Activated naive CD4-positive, alpha-beta T cell treated with anti-CD3 and anti-CD28 coated beads, Interleukin-2, amount 50 U/mL, for 24 hours (primary cell): ENCODE measurements at regions not wholly inside any gene's neighbourhood (a gene's known extent, or its start where the extent isn't known, plus 50 kb on each side); places are given as distances from the start of the nearest gene placed in this dataset.

Source experiments
- H3K27ac Mint-ChIP-seq: one replicate; pipeline ENCODE4 v1.8.0; 2021; ENCODE audit warnings: mild to moderate bottlenecking, mixed read lengths
- H3K27me3 Mint-ChIP-seq: one replicate; pipeline ENCODE4 v1.8.0; 2021; ENCODE audit warnings: mixed read lengths
- H3K36me3 Mint-ChIP-seq: one replicate; pipeline ENCODE4 v1.8.0; 2021; ENCODE audit warnings: mixed read lengths
- H3K4me1 Mint-ChIP-seq: one replicate; pipeline ENCODE4 v1.8.0; 2021; ENCODE audit warnings: mixed read lengths
- H3K4me3 Mint-ChIP-seq: one replicate; pipeline ENCODE4 v1.8.0; 2021; ENCODE audit warnings: mild to moderate bottlenecking, mixed read lengths
- H3K9me3 Mint-ChIP-seq: one replicate; pipeline ENCODE4 v1.8.0; 2021; ENCODE audit warnings: mixed read lengths

DNA sequence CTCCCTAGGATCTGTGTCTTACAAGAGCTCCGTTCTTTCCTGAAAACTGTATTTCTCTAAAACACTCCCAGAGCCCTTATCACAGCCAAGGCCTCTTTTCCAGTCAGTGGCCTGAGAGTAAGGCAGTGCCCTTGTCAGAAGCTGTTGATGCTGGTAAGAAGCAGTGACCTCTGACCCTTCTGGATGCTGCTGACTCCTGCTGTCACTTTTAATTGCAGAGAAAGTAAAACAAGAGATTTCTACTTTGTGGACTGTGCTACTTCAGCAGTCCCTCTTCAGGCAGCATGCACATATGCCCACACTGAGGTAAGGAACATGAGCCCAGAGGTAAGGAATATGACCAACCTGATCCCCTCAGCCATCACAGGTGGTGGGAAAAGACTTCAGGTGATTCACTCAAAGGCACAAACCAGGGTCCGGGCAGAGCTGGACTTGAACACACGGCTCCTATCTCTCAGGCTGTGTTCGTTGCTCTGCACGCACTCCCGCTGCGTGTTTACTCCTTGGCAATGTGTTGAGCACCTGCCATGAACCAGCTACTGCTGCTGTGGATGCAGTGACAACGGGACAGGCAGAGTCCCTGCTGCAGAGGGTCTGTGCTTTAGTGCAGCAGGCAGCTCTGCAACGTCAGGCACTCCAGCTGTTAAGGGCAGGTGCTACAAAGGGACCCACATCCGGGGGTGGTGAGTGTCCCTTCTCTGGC lies 201.9 kb upstream of the CST7 start:
- H3K27me3 Mint-ChIP-seq = peaks cover 2% of the 10 kb centered on the region
- no peak overlapping the region for H3K27ac Mint-ChIP-seq
- no peaks in the 10 kb centered on the region for H3K9me3 Mint-ChIP-seq
- H3K4me3 Mint-ChIP-seq = no peak overlapping the region
- H3K36me3 Mint-ChIP-seq = no peaks in the 10 kb centered on the region
- no peaks in the 10 kb centered on the region for H3K4me1 Mint-ChIP-seq

DNA sequence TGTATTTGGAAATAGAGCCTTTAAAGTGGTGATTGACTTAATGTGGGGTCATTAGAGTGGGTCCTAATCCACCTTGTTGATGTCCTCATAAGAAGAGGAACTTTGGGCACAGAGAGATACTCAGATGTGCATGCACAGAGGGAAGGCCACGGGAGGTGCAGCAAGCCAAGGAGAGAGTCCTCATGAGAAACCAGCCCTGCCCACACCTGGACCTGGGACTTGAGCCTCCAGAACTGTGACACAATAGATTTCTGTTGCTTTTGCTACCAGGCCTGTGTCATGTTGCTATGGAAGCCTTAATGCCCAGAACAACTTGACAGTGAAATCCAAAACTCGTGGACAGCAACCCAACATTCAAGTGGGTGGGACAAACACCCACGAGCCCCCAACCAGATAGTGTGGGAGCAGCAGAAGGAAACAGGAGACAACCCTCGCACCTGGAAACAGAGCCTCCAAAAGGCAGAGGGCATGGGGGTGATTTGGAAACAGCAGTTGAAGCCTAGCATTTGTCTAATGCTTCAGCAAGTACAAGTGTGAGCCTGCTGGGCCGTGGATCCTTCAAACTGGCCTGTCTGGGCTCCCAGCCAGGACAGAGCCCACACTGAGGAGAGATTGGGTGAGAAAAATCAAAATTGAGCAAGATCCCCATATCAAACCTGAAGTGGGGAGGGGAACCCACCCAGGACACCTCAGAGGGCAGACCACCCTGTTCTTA lies 201.0 kb upstream of the CST7 start:
- Mint-ChIP-seq H3K9me3 (no peaks in the 10 kb centered on the region), H3K27ac (no peak overlapping the region), H3K4me1 (no peaks in the 10 kb centered on the region), H3K36me3 (no peaks in the 10 kb centered on the region), H3K27me3 (peaks cover 2% of the 10 kb centered on the region), H3K4me3 (no peak overlapping the region)

GRCh38 chr20:24751551-24751950 lies 197.5 kb upstream of the CST7 start:
- Mint-ChIP-seq H3K4me1 (no peaks in the 10 kb centered on the region), H3K9me3 (no peaks in the 10 kb centered on the region), H3K27me3 (peaks cover 2% of the 10 kb centered on the region), H3K36me3 (no peaks in the 10 kb centered on the region), H3K27ac (no peak overlapping the region), H3K4me3 (no peak overlapping the region)

DNA sequence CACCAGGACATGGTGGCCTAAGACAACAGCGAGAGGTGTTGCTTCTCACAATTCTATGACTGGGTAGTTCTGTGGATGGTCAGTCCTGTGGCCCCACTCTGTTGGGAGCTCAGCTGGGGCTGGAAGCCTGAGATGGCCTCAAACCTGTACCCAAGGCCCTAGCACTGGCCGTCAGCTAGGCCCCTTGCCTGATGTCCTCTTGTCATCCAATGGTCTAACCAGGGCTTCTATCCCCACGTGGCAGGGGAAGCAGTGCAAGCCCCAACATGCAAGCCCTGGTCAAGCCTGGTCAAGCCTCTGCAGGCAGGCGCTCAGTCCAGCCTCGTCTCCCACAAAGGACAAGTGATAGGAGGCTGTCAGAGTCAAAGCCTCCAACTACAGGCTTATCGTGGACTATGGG lies 196.5 kb upstream of the CST7 start:
- Mint-ChIP-seq H3K9me3 (no peaks in the 10 kb centered on the region), H3K27me3 (peaks cover 2% of the 10 kb centered on the region), H3K4me1 (no peaks in the 10 kb centered on the region), H3K4me3 (no peak overlapping the region), H3K36me3 (no peaks in the 10 kb centered on the region), H3K27ac (no peak overlapping the region)

DNA sequence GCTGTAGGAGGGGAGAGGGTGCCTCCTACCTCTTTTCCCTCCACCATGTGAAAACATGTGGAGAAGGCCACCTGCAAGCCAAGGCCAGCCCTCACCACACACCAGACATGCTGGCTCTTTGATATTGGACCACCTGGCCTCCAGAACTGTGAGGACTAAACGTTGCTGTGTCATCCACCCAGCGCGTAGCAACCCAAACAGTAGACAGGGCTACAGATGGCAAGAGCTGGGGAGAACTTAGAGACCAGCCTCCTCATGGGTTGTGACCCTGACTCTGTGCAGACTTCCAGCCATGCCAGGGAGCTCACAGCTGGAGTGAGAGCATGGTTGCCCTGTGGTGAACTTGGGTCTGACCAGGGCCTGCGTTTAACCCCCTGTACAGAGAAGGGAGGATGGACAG lies 195.9 kb upstream of the CST7 start:
- Mint-ChIP-seq H3K4me3 (no peak overlapping the region), H3K4me1 (no peaks in the 10 kb centered on the region), H3K27ac (no peak overlapping the region), H3K36me3 (no peaks in the 10 kb centered on the region), H3K27me3 (peaks cover 2% of the 10 kb centered on the region), H3K9me3 (no peaks in the 10 kb centered on the region)

GRCh38 chr20:24754691-24755090 lies 194.4 kb upstream of the CST7 start:
- Mint-ChIP-seq H3K27ac (no peak overlapping the region), H3K27me3 (peaks cover 1% of the 10 kb centered on the region), H3K36me3 (no peaks in the 10 kb centered on the region), H3K9me3 (no peaks in the 10 kb centered on the region), H3K4me1 (no peaks in the 10 kb centered on the region), H3K4me3 (no peak overlapping the region)

DNA sequence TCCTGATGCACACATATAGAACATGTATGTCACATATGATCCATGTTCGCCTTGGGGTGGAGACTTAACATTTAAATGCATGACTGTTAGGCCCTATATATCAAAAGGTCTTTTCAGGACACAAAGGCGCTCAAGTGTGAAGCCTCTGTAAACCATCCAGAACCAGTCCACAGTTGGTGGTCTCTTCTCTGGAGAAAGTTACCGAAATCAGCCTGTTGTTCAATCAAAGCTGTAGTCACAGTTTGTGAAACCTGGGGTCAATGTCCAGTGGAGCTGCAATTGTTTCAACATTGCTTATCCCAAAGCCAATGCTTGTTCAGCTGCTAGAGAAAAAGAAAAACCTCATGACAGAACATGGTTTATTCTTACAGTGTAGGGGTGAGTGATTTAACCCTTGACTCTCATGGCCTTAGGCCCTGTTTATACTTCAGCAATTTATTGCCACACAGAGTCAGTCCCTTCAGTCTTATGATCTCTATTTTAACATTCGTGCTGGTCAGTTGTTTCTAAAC lies 193.6 kb upstream of the CST7 start:
- Mint-ChIP-seq H3K9me3 (no peaks in the 10 kb centered on the region), H3K4me3 (no peak overlapping the region), H3K27ac (no peak overlapping the region), H3K36me3 (no peaks in the 10 kb centered on the region), H3K4me1 (no peaks in the 10 kb centered on the region), H3K27me3 (peaks cover 1% of the 10 kb centered on the region)

DNA sequence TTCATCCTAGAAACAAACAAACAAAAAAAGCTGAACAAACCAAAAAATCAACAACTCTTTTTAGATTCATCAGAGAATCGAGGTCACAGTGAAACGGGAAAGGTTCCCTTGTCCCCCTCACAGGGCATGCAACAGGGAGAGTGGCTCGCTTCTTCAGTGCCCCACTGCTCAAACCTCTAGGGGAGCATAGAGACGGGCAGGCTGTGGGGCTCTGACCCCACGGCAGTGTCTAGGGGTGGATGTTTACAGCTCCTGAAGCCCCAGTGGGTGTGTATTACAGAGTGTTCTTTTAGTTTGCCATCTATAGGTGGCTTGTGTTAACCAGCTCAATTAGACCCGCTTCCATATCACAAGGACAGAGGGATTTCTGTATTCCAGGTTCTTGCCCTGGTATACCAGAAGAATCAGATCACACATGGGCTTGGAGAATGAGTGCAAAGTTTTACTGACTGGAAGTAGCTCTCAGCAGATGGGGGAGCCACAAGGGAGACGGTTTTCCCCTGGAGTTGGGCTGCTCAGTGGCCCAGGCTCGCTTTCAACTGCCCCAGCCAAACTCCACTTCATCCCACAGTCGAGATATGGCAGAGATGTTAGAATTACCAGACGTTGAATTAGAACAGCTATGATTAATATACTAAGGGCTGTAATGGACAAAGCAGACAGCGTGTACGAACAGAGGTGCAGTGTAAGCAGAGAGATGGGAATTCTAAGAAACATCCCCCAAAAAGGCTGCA lies 192.6 kb upstream of the CST7 start:
- H3K27me3 Mint-ChIP-seq = peaks cover 1% of the 10 kb centered on the region
- H3K36me3 Mint-ChIP-seq = no peaks in the 10 kb centered on the region
- no peaks in the 10 kb centered on the region for H3K9me3 Mint-ChIP-seq
- H3K4me1 Mint-ChIP-seq = no peaks in the 10 kb centered on the region
- H3K27ac Mint-ChIP-seq = no peak overlapping the region
- no peak overlapping the region for H3K4me3 Mint-ChIP-seq

- H3K27me3 Mint-ChIP-seq = peaks cover 6% of the 10 kb centered on the region
- no peak overlapping the region for H3K27ac Mint-ChIP-seq
- H3K36me3 Mint-ChIP-seq = no peaks in the 10 kb centered on the region
- H3K4me3 Mint-ChIP-seq = no peak overlapping the region
- no peaks in the 10 kb centered on the region for H3K4me1 Mint-ChIP-seq
- no peaks in the 10 kb centered on the region for H3K9me3 Mint-ChIP-seq
These were observed 187.6 kb upstream of the CST7 start for GRCh38 chr20:24761220-24762065.

DNA sequence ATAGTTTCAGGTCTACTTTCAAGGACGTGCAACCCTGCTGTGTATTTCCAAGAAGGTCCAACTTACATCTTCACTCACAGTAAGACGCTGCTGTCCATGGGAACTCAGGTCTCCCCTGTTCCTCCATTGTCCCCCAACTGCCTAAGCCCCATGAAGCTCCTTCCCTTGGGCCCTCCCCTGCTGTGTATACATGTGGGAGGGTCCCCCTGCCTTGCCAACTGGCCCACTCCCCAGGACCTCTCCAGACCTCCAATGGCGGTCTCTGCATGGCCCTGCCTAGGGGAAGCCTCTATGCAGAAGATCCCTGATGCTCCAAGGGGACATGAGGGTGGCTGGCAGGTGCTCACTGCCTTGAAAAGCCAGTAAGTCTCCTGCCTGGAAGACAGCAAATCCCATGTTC lies 186.7 kb upstream of the CST7 start:
- H3K4me1 Mint-ChIP-seq = no peaks in the 10 kb centered on the region
- no peaks in the 10 kb centered on the region for H3K9me3 Mint-ChIP-seq
- no peak overlapping the region for H3K27ac Mint-ChIP-seq
- H3K4me3 Mint-ChIP-seq = no peak overlapping the region
- peaks cover 6% of the 10 kb centered on the region for H3K27me3 Mint-ChIP-seq
- H3K36me3 Mint-ChIP-seq = no peaks in the 10 kb centered on the region

GRCh38 chr20:24762791-24763350 lies 186.2 kb upstream of the CST7 start:
- Mint-ChIP-seq H3K27me3 (peaks cover 6% of the 10 kb centered on the region), H3K27ac (no peak overlapping the region), H3K36me3 (no peaks in the 10 kb centered on the region), H3K9me3 (no peaks in the 10 kb centered on the region), H3K4me3 (no peak overlapping the region), H3K4me1 (no peaks in the 10 kb centered on the region)

DNA sequence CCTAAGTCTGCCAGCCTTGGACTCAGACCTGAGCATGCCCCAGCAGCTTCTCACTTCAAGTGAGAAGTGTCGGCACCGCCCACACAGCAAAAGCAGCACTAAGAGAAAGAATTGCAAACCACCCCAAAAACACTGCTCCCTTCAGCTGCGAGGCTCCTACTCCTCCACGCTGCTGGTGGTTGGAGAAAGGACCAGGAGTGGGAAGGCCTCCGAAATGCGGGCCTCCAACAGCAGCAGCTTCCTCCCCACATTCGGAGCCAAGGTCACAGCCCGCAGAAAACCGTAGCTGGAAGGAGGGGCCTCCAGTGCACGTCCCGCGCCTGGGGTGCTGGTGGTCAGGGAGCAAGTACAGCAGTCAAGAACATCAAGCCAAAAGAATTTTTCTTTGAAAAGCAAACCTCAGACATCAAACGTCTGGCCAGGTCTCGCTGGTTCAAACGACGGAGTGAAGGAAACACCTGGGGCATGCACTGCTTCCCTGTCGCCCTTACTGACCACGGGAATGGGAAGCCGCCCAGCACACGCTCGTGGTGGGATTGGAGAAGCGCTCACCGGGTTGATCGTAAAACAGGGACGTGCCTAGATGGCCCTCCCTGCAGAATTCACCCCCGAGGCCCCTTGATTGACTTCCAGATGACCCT lies 185.6 kb upstream of the CST7 start:
- H3K9me3 Mint-ChIP-seq = no peaks in the 10 kb centered on the region
- no peaks in the 10 kb centered on the region for H3K36me3 Mint-ChIP-seq
- H3K27me3 Mint-ChIP-seq = peaks cover 7% of the 10 kb centered on the region
- no peak overlapping the region for H3K27ac Mint-ChIP-seq
- H3K4me3 Mint-ChIP-seq = no peak overlapping the region
- H3K4me1 Mint-ChIP-seq = no peaks in the 10 kb centered on the region

DNA sequence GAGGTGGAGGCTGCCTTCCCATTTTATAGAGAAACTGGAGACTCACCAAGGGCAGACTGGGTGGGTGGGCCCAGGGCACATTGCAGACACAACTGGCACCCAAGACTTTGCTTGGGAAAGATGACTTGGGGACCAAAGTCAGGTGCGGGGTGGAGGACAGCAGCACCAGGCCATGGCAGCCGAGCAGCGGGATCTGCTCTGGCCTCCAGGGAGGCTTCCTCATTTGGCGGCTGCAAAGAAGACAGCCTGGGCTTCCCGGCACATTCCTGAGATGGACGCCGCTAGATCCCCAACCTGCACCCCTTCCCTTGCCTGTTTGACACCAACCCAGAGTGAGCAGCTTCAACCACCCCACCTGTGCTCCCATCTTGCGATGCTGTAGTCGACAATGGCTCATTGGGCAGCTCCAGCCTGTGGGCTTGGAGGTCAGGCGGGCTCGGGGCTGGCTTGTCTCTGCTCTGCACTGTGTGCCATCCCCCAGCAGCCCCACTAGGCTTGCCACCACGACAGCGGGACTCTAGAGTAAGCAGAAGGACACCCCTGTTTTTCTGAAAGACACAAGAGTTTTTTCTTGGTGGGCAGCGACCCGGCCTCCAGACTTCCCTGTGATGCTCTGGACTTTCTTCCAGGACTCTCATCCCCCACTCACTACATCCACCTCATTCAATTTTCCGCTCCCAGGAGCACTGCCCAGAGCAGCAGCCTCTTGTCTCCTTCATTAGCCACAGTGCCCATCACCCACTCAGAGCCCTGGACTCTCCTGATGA lies 184.9 kb upstream of the CST7 start:
- H3K36me3 Mint-ChIP-seq = no peaks in the 10 kb centered on the region
- no peak overlapping the region for H3K27ac Mint-ChIP-seq
- no peaks in the 10 kb centered on the region for H3K4me1 Mint-ChIP-seq
- H3K9me3 Mint-ChIP-seq = no peaks in the 10 kb centered on the region
- peaks cover 6% of the 10 kb centered on the region for H3K27me3 Mint-ChIP-seq
- H3K4me3 Mint-ChIP-seq = no peak overlapping the region

DNA sequence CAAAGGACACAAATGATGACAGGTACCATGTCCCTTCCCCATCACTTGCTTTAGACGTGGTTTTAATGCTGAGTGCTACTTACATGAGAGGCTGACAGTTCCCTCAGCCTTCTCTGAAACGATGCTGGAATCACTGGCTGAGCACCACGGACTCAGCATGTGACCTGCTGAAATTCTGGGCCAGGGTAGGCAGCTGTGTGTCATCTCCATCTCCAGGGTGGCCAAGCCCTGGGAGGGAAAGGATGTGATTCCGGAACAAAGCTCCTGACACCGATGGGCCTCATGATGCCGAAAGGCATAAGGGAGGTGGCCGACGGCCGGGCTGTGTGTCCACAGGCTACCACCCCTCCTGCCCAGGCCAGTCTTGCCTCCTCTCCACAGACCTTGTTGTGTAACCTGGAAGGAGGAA lies 184.3 kb upstream of the CST7 start:
- H3K4me1 Mint-ChIP-seq = no peaks in the 10 kb centered on the region
- no peaks in the 10 kb centered on the region for H3K36me3 Mint-ChIP-seq
- peaks cover 6% of the 10 kb centered on the region for H3K27me3 Mint-ChIP-seq
- no peak overlapping the region for H3K4me3 Mint-ChIP-seq
- H3K9me3 Mint-ChIP-seq = no peaks in the 10 kb centered on the region
- no peak overlapping the region for H3K27ac Mint-ChIP-seq
